IMR-90 (cell line): ENCODE measurements at regions not wholly inside any gene's neighbourhood (a gene's known extent, or its start where the extent isn't known, plus 50 kb on each side); places are given as distances from the start of the nearest gene placed in this dataset.
A peak's percentile ranks its signal among the peaks of the same experiment; 100 is the strongest.

Source experiments
- ATAC-seq: fragments of 200-7000 bp; cut with Tn5 transposase; 2 replicates; pipeline ENCODE4 v1.9.1; 2020; ENCODE audit warnings: low read depth, mild to moderate bottlenecking, moderate library complexity
- BruUV-seq: library from RNA; stranded (reverse); fragments of 400-500 nt; replicated peaks from 2 replicates; lab custom pipeline; 2021; lab: Mats Ljungman, UMichigan
- CTCF ChIA-PET: fragments of 300-600 bp; formaldehyde crosslinking; extraction: SDS; loops from one replicate; lab custom pipeline; 2021; ENCODE audit warnings: antibody characterized with exemption; lab: Yijun Ruan, JAX
- POLR2A ChIA-PET: fragments of 300-600 bp; sonication (Branson Sonifier 250); formaldehyde crosslinking; loops from one replicate; lab custom pipeline; 2022; ENCODE audit warnings: antibody characterized with exemption; ENCODE audit not compliant: unreplicated experiment; lab: Charles Lee
- DNase-seq: peaks from one replicate; pipeline ENCODE4 v3.0.0; 2013
- H2AFZ ChIP-seq: replicated peaks from 2 replicates; pipeline ENCODE3; 2013; ENCODE audit warnings: low read length, mild to moderate bottlenecking; ENCODE audit not compliant: poor library complexity
- H2AK5ac ChIP-seq: 2 replicates; pipeline ENCODE4 v1.6.1; 2013; ENCODE audit warnings: low read depth, low read length, inconsistent platforms
- H2AK9ac ChIP-seq: replicated peaks from 2 replicates; pipeline ENCODE3; 2013; ENCODE audit warnings: mild to moderate bottlenecking, low read depth, low read length, moderate library complexity; ENCODE audit not compliant: poor library complexity
- H2BK120ac ChIP-seq: 2 replicates; pipeline ENCODE4 v1.6.1; 2013; ENCODE audit warnings: low read depth, low read length, inconsistent platforms
- H2BK15ac ChIP-seq: 3 replicates; pipeline ENCODE4 v1.6.1; 2013; ENCODE audit warnings: low read depth, low read length, inconsistent platforms
- H2BK20ac ChIP-seq: 2 replicates; pipeline ENCODE4 v1.6.1; 2013; ENCODE audit warnings: low read depth, mild to moderate bottlenecking, inconsistent platforms, low read length, moderate library complexity
- H2BK5ac ChIP-seq: 2 replicates; pipeline ENCODE4 v1.6.1; 2013; ENCODE audit warnings: mild to moderate bottlenecking, low read depth, low read length, inconsistent platforms; ENCODE audit not compliant: poor library complexity, severe bottlenecking
- H3K14ac ChIP-seq: replicated peaks from 2 replicates; pipeline ENCODE4 v1.6.1; 2013; ENCODE audit warnings: low read depth, low read length, inconsistent platforms
- H3K18ac ChIP-seq: 2 replicates; pipeline ENCODE4 v1.6.1; 2013; ENCODE audit warnings: low read depth, low read length, control low read depth
- H3K23ac ChIP-seq: 2 replicates; pipeline ENCODE4 v1.6.1; 2013; ENCODE audit warnings: low read depth, low read length, inconsistent platforms
- H3K27ac ChIP-seq: 2 replicates; pipeline ENCODE4 v1.5.1; 2013; ENCODE audit warnings: mild to moderate bottlenecking, control low read depth, low read length; ENCODE audit not compliant: insufficient read depth
- H3K27me3 ChIP-seq: 2 replicates; pipeline ENCODE4 v1.6.1; 2013; ENCODE audit warnings: low read length; ENCODE audit not compliant: control insufficient read depth, insufficient read depth
- H3K36me3 ChIP-seq: 2 replicates; pipeline ENCODE4 v1.6.1; 2013; ENCODE audit warnings: low read length, mixed read lengths; ENCODE audit not compliant: control insufficient read depth, insufficient read depth
- H3K4ac ChIP-seq: 2 replicates; pipeline ENCODE4 v1.6.1; 2013; ENCODE audit warnings: low read depth, low read length, inconsistent platforms
- H3K4me1 ChIP-seq: 2 replicates; pipeline ENCODE4 v1.6.1; 2013; ENCODE audit warnings: low read length, mixed read lengths; ENCODE audit not compliant: control insufficient read depth, insufficient read depth
- H3K4me2 ChIP-seq: 2 replicates; pipeline ENCODE4 v1.6.1; 2013; ENCODE audit warnings: low read depth, mild to moderate bottlenecking, control low read depth, low read length, moderate library complexity
- H3K4me3 ChIP-seq: 2 replicates; pipeline ENCODE4 v1.5.1; 2013; ENCODE audit warnings: low read depth, mild to moderate bottlenecking, control low read depth, low read length, moderate library complexity; ENCODE audit not compliant: insufficient read depth
- H3K56ac ChIP-seq: 2 replicates; pipeline ENCODE4 v1.6.1; 2013; ENCODE audit warnings: low read length, inconsistent platforms; ENCODE audit not compliant: insufficient read depth; ENCODE audit errors: extremely low read depth
- H3K79me1 ChIP-seq, 2 experiments: 2 replicates each; pipeline ENCODE4 v1.6.1; 2013; ENCODE audit warnings: low read length in 2 of 2, inconsistent platforms in 1 of 2, low read depth in 1 of 2
- H3K9ac ChIP-seq: 2 replicates; pipeline ENCODE4 v1.6.1; 2013; ENCODE audit warnings: low read depth, low read length, control low read depth
- H3K9me1 ChIP-seq: 2 replicates; pipeline ENCODE4 v1.6.1; 2013; ENCODE audit warnings: low read length, inconsistent platforms; ENCODE audit not compliant: insufficient read depth
- H3K9me3 ChIP-seq: 2 replicates; pipeline ENCODE4 v1.6.1; 2013; ENCODE audit warnings: low read length; ENCODE audit not compliant: control insufficient read depth, insufficient read depth
- H4K20me1 ChIP-seq: 2 replicates; pipeline ENCODE4 v1.6.1; 2013; ENCODE audit warnings: low read length, inconsistent platforms; ENCODE audit not compliant: insufficient read depth
- H4K5ac ChIP-seq: 2 replicates; pipeline ENCODE4 v1.6.1; 2013; ENCODE audit warnings: mild to moderate bottlenecking, low read depth, low read length, control low read depth
- H4K8ac ChIP-seq, 2 experiments: 2 replicates each; pipeline ENCODE4 v1.6.1; 2013; ENCODE audit warnings: low read depth in 2 of 2, low read length in 2 of 2, control low read depth in 1 of 2, inconsistent platforms in 1 of 2
- H4K91ac ChIP-seq: 2 replicates; pipeline ENCODE4 v1.6.1; 2013; ENCODE audit warnings: low read depth, low read length, inconsistent platforms; ENCODE audit not compliant: insufficient read depth
- BHLHE40 ChIP-seq: fragments of 150-350 bp; IDR thresholded peaks from 2 replicates; pipeline ENCODE4 v1.6.1; 2016; ENCODE audit warnings: mild to moderate bottlenecking, low read depth, low read length
- CEBPB ChIP-seq: IDR thresholded peaks from 2 replicates; pipeline ENCODE4 v1.6.1; 2012; ENCODE audit warnings: low read depth, low read length, improper control_type of control experiment
- CHD1 ChIP-seq: IDR thresholded peaks from 2 replicates; pipeline ENCODE4 v1.6.1; 2012; ENCODE audit warnings: low read depth, low read length, improper control_type of control experiment
- CTCF ChIP-seq: conservative IDR thresholded peaks from 2 replicates; pipeline ENCODE4 v1.5.1; 2012; ENCODE audit warnings: mild to moderate bottlenecking, low read depth, low read length, improper control_type of control experiment
- ELK1 ChIP-seq: fragments of 150-350 bp; IDR thresholded peaks from 2 replicates; pipeline ENCODE4 v1.6.1; 2016; ENCODE audit warnings: low read depth, mild to moderate bottlenecking, low read length, moderate library complexity, borderline replicate concordance
- FOS ChIP-seq: fragments of 150-350 bp; IDR thresholded peaks from 2 replicates; pipeline ENCODE4 v1.6.1; 2016; ENCODE audit warnings: low read depth, low read length
- MAZ ChIP-seq: IDR thresholded peaks from 2 replicates; pipeline ENCODE4 v1.6.1; 2012; ENCODE audit warnings: low read depth, mild to moderate bottlenecking, low read length, improper control_type of control experiment, moderate library complexity, borderline replicate concordance
- MXI1 ChIP-seq: IDR thresholded peaks from 2 replicates; pipeline ENCODE4 v1.6.1; 2012; ENCODE audit warnings: low read depth, mild to moderate bottlenecking, low read length, moderate library complexity, borderline replicate concordance
- NFE2L2 ChIP-seq: fragments of 150-350 bp; IDR thresholded peaks from 2 replicates; pipeline ENCODE4 v1.6.1; 2016; ENCODE audit warnings: low read depth, mild to moderate bottlenecking, low read length
- POLR2A ChIP-seq: IDR thresholded peaks from 2 replicates; pipeline ENCODE4 v1.6.1; 2012; ENCODE audit warnings: mild to moderate bottlenecking, low read depth, low read length
- RCOR1 ChIP-seq: IDR thresholded peaks from 2 replicates; pipeline ENCODE4 v1.6.1; 2012; ENCODE audit warnings: mild to moderate bottlenecking, low read length, improper control_type of control experiment; ENCODE audit not compliant: insufficient replicate concordance
- SMC3 ChIP-seq: fragments of 150-350 bp; IDR thresholded peaks from 2 replicates; pipeline ENCODE4 v1.6.1; 2016; ENCODE audit warnings: low read depth, mild to moderate bottlenecking, antibody characterized with exemption, low read length, moderate library complexity
- WGBS, 2 experiments: methylation state at CpG; one replicate each; pipeline versions ENCODE4 v1.1.5 to v1.1.7; 2013; ENCODE audit warnings: missing lambda C conversion rate in 2 of 2; ENCODE audit not compliant: insufficient read length in 1 of 2; ENCODE audit errors: extremely low coverage in 2 of 2; 5-methylcytosine and 5-hydroxymethylcytosine counted together
- dilution Hi-C: fragments of 300-500 bp; cut with HindIII; formaldehyde crosslinking; loops from one replicate; pipeline ENCODE4 v1.14.3; 2018; ENCODE audit warnings: low sequenced_read_pairs; ENCODE audit not compliant: unreplicated experiment
- in situ Hi-C: fragments of 300-500 bp; cut with MboI; formaldehyde crosslinking; loops from 3 replicates; pipeline ENCODE4 v1.14.3; 2019; ENCODE audit warnings: low sequenced_read_pairs, inconsistent platforms, mixed read lengths
- intact Hi-C: fragments of 100-400 bp; cut with micrococcal nuclease; formaldehyde crosslinking; loops from 2 replicates; pipeline ENCODE4 v1.10.0; 2022

- Histone ChIP-seq H2AK9ac (no peak overlapping the region), H3K36me3 (no peaks in the 10 kb centered on the region), H3K4me2 (no peak overlapping the region), H3K23ac (no peak overlapping the region), H2BK20ac (no peak overlapping the region), H3K27me3 (no peaks in the 10 kb centered on the region), H3K14ac (no peak overlapping the region), H2BK15ac (no peak overlapping the region), H3K4ac (no peak overlapping the region), H3K18ac (no peak overlapping the region), H4K5ac (no peak overlapping the region), H2AFZ (peak overlapping the region; percentile 58), H3K9me3 (peaks cover 38% of the 10 kb centered on the region), H3K27ac (no peak overlapping the region), H3K79me1 (no peaks in the 10 kb centered on the region), H3K9me1 (no peaks in the 10 kb centered on the region), H4K20me1 (no peaks in the 10 kb centered on the region), H4K8ac (no peak overlapping the region), H3K56ac (no peak overlapping the region), H2BK120ac (no peak overlapping the region), H4K91ac (no peak overlapping the region), H3K9ac (no peak overlapping the region), H3K4me1 (no peaks in the 10 kb centered on the region), H2BK5ac (no peak overlapping the region), H3K4me3 (no peak overlapping the region), H2AK5ac (no peak overlapping the region)
- TF ChIP-seq CTCF (no peak), CHD1 (no peak), ELK1 (no peak), MAZ (no peak), CEBPB (no peak), MXI1 (no peak), FOS (no peak), RCOR1 (no peak), POLR2A (no peak), SMC3 (no peak), NFE2L2 (no peak), BHLHE40 (no peak)
- CTCF ChIA-PET = no interaction called here
- no TSS peak for BruUV-seq
- POLR2A ChIA-PET = no interaction called here
- no peak for ATAC-seq
- in situ Hi-C loops = no loop called here
- dilution Hi-C loops = no loop called here
- WGBS, 2 experiments = 58% methylated on average over 3 of the region's 13 CpGs; no CpG with 5 or more reads in 1 of the 2 experiments
- no peak for DNase-seq
- intact Hi-C loops = no loop called here
Measured at GRCh38 chr21:9750341-9751086, 770.9 kb upstream of the TPTE start.
